ENCODE measurements at regions not wholly inside any gene's neighbourhood (a gene's known extent, or its start where the extent isn't known, plus 50 kb on each side); places are given as distances from the start of the nearest gene placed in this dataset.

DNA sequence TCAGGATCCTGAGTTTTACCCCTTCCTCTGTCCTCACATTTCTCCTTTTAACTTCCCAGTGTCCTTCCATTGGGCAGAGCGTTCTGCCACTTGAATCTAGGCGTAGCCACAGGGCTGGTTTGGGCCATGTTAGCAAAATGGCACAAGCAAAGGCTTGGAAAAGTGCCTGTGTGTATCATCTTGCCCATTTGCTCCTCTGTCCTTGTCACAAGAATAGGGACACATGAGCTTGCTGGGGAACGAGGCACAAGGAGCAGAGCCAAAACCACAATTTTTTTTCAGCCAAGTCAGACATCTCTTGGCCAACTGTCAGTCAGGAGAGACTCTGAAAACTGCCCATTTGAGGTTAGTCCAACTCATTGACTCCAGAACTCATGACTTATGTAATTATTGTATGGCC is 285.2 kb downstream of the ZNF248 start:
- DNase-seq (ENCODE audit: low spot score): no peak
- Mint-ChIP-seq H3K4me3 (ENCODE audit: unreplicated experiment) (no peak overlapping the region), H3K27ac (ENCODE audit: unreplicated experiment) (no peak overlapping the region), H3K4me1 (ENCODE audit: low read depth) (no peaks in the 10 kb centered on the region), H3K36me3 (ENCODE audit: low read depth) (no peaks in the 10 kb centered on the region), H3K9me3 (ENCODE audit: low read depth) (peaks cover 64% of the 10 kb centered on the region), H3K27me3 (ENCODE audit: low read depth) (no peaks in the 10 kb centered on the region)
- TF ChIP-seq, protein P1, sequence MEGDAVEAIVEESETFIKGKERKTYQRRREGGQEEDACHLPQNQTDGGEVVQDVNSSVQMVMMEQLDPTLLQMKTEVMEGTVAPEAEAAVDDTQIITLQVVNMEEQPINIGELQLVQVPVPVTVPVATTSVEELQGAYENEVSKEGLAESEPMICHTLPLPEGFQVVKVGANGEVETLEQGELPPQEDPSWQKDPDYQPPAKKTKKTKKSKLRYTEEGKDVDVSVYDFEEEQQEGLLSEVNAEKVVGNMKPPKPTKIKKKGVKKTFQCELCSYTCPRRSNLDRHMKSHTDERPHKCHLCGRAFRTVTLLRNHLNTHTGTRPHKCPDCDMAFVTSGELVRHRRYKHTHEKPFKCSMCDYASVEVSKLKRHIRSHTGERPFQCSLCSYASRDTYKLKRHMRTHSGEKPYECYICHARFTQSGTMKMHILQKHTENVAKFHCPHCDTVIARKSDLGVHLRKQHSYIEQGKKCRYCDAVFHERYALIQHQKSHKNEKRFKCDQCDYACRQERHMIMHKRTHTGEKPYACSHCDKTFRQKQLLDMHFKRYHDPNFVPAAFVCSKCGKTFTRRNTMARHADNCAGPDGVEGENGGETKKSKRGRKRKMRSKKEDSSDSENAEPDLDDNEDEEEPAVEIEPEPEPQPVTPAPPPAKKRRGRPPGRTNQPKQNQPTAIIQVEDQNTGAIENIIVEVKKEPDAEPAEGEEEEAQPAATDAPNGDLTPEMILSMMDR (IDR thresholded peaks at IDR 0.05): no peak

DNA sequence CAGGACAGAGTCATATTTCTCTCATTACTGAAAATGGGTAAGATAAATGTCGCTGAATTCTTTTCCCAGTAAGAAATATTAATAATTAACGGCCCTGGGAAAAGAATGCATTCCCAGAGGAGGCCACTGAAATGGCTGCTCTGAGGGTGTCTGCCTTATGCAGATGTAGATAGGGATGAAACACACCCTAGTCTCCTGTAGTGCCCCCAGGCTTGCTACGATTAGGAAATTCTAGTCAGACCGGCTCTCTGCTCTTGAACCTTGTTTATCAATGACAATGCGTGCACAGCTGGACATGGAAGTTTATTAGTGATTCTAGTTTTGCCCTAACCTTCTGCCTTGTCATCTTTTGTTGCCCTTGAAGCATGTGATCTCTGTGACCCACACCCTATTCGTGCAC is 291.1 kb downstream of the ZNF248 start:
- Mint-ChIP-seq H3K36me3 (ENCODE audit: low read depth) (no peaks in the 10 kb centered on the region), H3K4me1 (ENCODE audit: low read depth) (no peaks in the 10 kb centered on the region), H3K9me3 (ENCODE audit: low read depth) (peaks cover 53% of the 10 kb centered on the region)

DNA sequence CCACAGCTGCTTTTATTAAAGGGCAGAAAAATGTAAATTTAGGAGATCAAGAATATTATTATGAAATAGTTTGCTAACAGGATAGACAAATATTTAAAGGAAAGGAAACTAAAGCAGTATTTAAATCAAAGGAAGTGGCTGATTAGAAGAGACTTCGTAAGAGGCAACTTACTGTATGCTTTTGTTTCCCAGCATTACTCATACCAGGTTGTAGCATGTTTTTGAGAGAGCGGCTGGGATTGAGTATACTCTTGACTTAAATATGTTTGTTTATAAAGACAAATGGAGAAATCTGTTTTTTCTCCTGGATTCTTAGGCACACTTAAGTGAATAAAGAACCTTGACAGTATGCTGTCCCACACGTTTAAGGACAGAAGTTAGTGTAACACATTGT is 293.7 kb downstream of the ZNF248 start:
- no peaks in the 10 kb centered on the region for H3K27me3 Mint-ChIP-seq (ENCODE audit: low read depth)
- no peak for DNase-seq (ENCODE audit: low spot score)
- H3K27ac Mint-ChIP-seq (ENCODE audit: unreplicated experiment): no peak overlapping the region
- H3K4me3 Mint-ChIP-seq (ENCODE audit: unreplicated experiment): no peak overlapping the region
- no peaks in the 10 kb centered on the region for H3K4me1 Mint-ChIP-seq (ENCODE audit: low read depth)
- peaks cover 46% of the 10 kb centered on the region for H3K9me3 Mint-ChIP-seq (ENCODE audit: low read depth)
- TF ChIP-seq, protein P1 (IDR thresholded peaks at IDR 0.05): no peak
- no peaks in the 10 kb centered on the region for H3K36me3 Mint-ChIP-seq (ENCODE audit: low read depth)

More for the DNA sequence above, 291.1 kb downstream of the ZNF248 start:
- Mint-ChIP-seq H3K27ac (ENCODE audit: unreplicated experiment) (no peak overlapping the region), H3K27me3 (ENCODE audit: low read depth) (no peaks in the 10 kb centered on the region), H3K4me3 (ENCODE audit: unreplicated experiment) (no peak overlapping the region)
- TF ChIP-seq, protein P1 (IDR thresholded peaks at IDR 0.05): no peak
- no peak for DNase-seq (ENCODE audit: low spot score)

DNA sequence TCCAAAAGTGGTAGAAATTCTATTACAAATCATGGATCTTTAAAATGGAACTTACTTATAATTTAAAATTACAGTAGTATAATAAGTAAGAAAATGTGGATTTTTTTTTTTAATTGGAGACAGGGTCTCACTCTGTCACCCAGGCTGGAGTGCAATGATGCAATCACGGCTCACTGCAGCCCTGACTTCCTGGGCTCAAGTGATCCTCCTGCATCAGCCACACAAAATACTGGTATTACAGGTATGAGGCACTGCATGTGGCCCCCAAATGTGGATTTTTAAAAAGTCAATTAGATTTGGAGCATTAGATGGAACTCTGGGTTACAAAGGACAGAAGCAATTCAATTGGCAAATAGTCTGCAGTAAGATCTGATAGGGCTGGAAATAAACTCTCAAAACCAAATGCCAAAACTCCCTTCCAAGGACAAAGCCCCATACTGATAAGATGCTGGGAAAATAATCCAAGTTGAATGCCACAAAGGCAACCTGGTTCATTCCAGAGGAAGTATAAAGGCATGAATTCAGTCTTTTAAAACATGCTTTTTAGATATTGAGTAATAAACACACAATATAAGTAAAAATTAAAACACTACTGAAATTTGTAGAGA is 294.2 kb downstream of the ZNF248 start:
- H3K9me3 Mint-ChIP-seq (ENCODE audit: low read depth): peaks cover 41% of the 10 kb centered on the region
- TF ChIP-seq, protein P1 (IDR thresholded peaks at IDR 0.05): no peak
- no peaks in the 10 kb centered on the region for H3K27me3 Mint-ChIP-seq (ENCODE audit: low read depth)
- DNase-seq (ENCODE audit: low spot score): no peak
- no peak overlapping the region for H3K27ac Mint-ChIP-seq (ENCODE audit: unreplicated experiment)
- H3K4me1 Mint-ChIP-seq (ENCODE audit: low read depth): no peaks in the 10 kb centered on the region
- no peak overlapping the region for H3K4me3 Mint-ChIP-seq (ENCODE audit: unreplicated experiment)
- H3K36me3 Mint-ChIP-seq (ENCODE audit: low read depth): no peaks in the 10 kb centered on the region

DNA sequence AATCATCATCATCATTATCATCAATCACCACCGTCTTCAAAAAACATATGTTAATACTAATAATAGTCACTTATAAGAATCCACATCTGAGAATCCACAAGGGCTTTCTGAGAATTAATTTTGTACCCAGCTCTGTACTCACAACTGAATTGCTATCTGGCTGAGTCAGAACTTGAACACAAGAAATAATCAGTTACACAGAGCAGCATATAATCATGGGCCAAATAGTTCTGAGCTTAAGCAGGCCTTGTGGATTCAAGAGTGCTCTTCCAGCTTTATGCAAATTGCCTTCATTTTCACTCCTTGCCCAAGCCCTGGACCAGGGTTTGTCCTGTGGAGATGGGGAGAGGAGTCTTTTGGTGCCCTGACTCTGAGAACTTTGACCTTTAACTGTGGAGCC is 304.5 kb downstream of the ZNF248 start:
- Mint-ChIP-seq H3K36me3 (ENCODE audit: low read depth) (no peaks in the 10 kb centered on the region), H3K4me3 (ENCODE audit: unreplicated experiment) (no peak overlapping the region), H3K9me3 (ENCODE audit: low read depth) (peaks cover 35% of the 10 kb centered on the region), H3K4me1 (ENCODE audit: low read depth) (no peaks in the 10 kb centered on the region), H3K27ac (ENCODE audit: unreplicated experiment) (no peak overlapping the region), H3K27me3 (ENCODE audit: low read depth) (no peaks in the 10 kb centered on the region)
- TF ChIP-seq, protein P1 (IDR thresholded peaks at IDR 0.05): no peak
- no peak for DNase-seq (ENCODE audit: low spot score)

All from chondrocyte (in vitro differentiated cells).